H1 (cell line): ENCODE measurements at regions not wholly inside any gene's neighbourhood (a gene's known extent, or its start where the extent isn't known, plus 50 kb on each side); places are given as distances from the start of the nearest gene placed in this dataset.
"Not testable (repeated sequence)": the region's sequence is repeated elsewhere in the genome, so short reads cannot be mapped to it uniquely, and the experiment has no call there.

Experiments used
- CTCF ChIA-PET: fragments of 300-600 bp; sonication (Branson Sonifier 250); formaldehyde crosslinking; loops from one replicate; lab custom pipeline; 2021; ENCODE audit not compliant: partially characterized antibody; lab: Charles Lee
- POLR2A ChIA-PET: fragments of 300-600 bp; sonication (Branson Sonifier 250); formaldehyde crosslinking; loops from one replicate; lab custom pipeline; 2021; ENCODE audit warnings: inconsistent platforms; ENCODE audit not compliant: partially characterized antibody; lab: Charles Lee
- DNase-seq, 2 experiments: peaks; one replicate each; pipeline versions ENCODE4 v3.0.0 to v3.0.0-alpha.2; 2010 to 2022; ENCODE audit warnings: low spot score in 2 of 2, low read depth in 1 of 2, mixed read lengths in 1 of 2
- FAIRE-seq: peaks from 2 replicates; lab custom pipeline; 2011; peaks lifted over from hg19 to GRCh38; lab: Jason Lieb, UNC
- H2AFZ ChIP-seq: 2 replicates; pipeline ENCODE4 v1.8.1; 2012; ENCODE audit warnings: low read length, inconsistent platforms
- H2AK5ac ChIP-seq: 2 replicates; pipeline ENCODE4 v1.6.1; 2013; ENCODE audit warnings: low read depth, low read length
- H2BK120ac ChIP-seq: replicated peaks from 2 replicates; pipeline ENCODE3; 2013; ENCODE audit warnings: low read depth, low read length, inconsistent platforms
- H2BK12ac ChIP-seq: 2 replicates; pipeline ENCODE4 v1.6.1; 2013; ENCODE audit warnings: low read depth, low read length
- H2BK15ac ChIP-seq: 2 replicates; pipeline ENCODE4 v1.6.1; 2013; ENCODE audit warnings: low read length
- H2BK20ac ChIP-seq: 2 replicates; pipeline ENCODE4 v1.6.1; 2013; ENCODE audit warnings: low read length
- H2BK5ac ChIP-seq: 2 replicates; pipeline ENCODE4 v1.6.1; 2013; ENCODE audit warnings: low read depth, low read length
- H3K14ac ChIP-seq: 2 replicates; pipeline ENCODE4 v1.6.1; 2013; ENCODE audit warnings: inconsistent platforms; ENCODE audit not compliant: insufficient read length
- H3K18ac ChIP-seq: 2 replicates; pipeline ENCODE4 v1.6.1; 2013; ENCODE audit warnings: low read length; ENCODE audit errors: extremely low read depth
- H3K23ac ChIP-seq: 2 replicates; pipeline ENCODE4 v1.6.1; 2013; ENCODE audit warnings: inconsistent platforms; ENCODE audit not compliant: insufficient read length
- H3K23me2 ChIP-seq: 2 replicates; pipeline ENCODE4 v1.6.1; 2013; ENCODE audit warnings: low read depth, low read length
- H3K27ac ChIP-seq: 2 replicates; pipeline ENCODE4 v1.6.1; 2011; ENCODE audit warnings: low read depth, low read length, inconsistent platforms
- H3K27me3 ChIP-seq, 4 experiments: replicated peaks in 1 of 4; 1 replicate in 1 of 4; 2 replicates in 3 of 4; pipeline versions ENCODE4 v1.6.1 to v1.8.1; 2011 to 2013; ENCODE audit warnings: low read length in 3 of 4, mild to moderate bottlenecking in 3 of 4, inconsistent platforms in 2 of 4, mixed read lengths in 2 of 4, moderate library complexity in 1 of 4; ENCODE audit not compliant: control insufficient read depth in 3 of 4, insufficient read depth in 3 of 4; ENCODE audit errors: extremely low read depth in 1 of 4
- H3K36me3 ChIP-seq, 4 experiments: 2 replicates each; pipeline versions ENCODE4 v1.6.1 to v1.8.1; 2011 to 2013; ENCODE audit warnings: mild to moderate bottlenecking in 4 of 4, low read length in 3 of 4, moderate library complexity in 2 of 4, control low read depth in 1 of 4, inconsistent platforms in 1 of 4; ENCODE audit not compliant: insufficient read depth in 4 of 4, control insufficient read depth in 2 of 4
- H3K4ac ChIP-seq: replicated peaks from 2 replicates; pipeline ENCODE3; 2013; ENCODE audit warnings: low read length, low read depth, mixed read lengths, inconsistent platforms; ENCODE audit not compliant: insufficient read length
- H3K4me1 ChIP-seq, 4 experiments: replicated peaks in 1 of 4; 1 replicate in 1 of 4; 2 replicates in 3 of 4; pipeline versions ENCODE4 v1.6.1 to v1.8.1; 2011 to 2013; ENCODE audit warnings: low read length in 3 of 4, inconsistent platforms in 2 of 4, mixed read lengths in 1 of 4; ENCODE audit not compliant: insufficient read depth in 4 of 4, control insufficient read depth in 3 of 4
- H3K4me2 ChIP-seq, 2 experiments: 2 replicates each; pipeline versions ENCODE4 v1.6.1 to v1.8.1; 2011 to 2013; ENCODE audit warnings: low read depth in 2 of 2, low read length in 2 of 2, control low read depth in 1 of 2, inconsistent platforms in 1 of 2, mild to moderate bottlenecking in 1 of 2; ENCODE audit not compliant: insufficient read depth in 1 of 2
- H3K4me3 ChIP-seq, 4 experiments: fragments of 200-600, 300-600 bp in 1 of 4; sonication (generic), shearing (Covaris generic), sonication (Bioruptor Twin) in 1 of 4; 2 replicates each; pipeline versions ENCODE4 v1.5.1 to v1.8.1; 2011 to 2016; ENCODE audit warnings: low read length in 4 of 4, low read depth in 3 of 4, control low read depth in 2 of 4, inconsistent platforms in 2 of 4, mild to moderate bottlenecking in 2 of 4, mixed read lengths in 1 of 4, moderate library complexity in 1 of 4; ENCODE audit not compliant: insufficient read depth in 2 of 4; ENCODE audit errors: extremely low read depth in 1 of 4
- H3K56ac ChIP-seq: replicated peaks from 2 replicates; pipeline ENCODE3; 2013; ENCODE audit warnings: low read depth, mild to moderate bottlenecking, mixed read lengths, low read length, inconsistent platforms; ENCODE audit not compliant: insufficient read length
- H3K79me1 ChIP-seq: 2 replicates; pipeline ENCODE4 v1.6.1; 2013; ENCODE audit warnings: low read depth, low read length, control low read depth
- H3K79me2 ChIP-seq, 2 experiments: 2 replicates each; pipeline versions ENCODE4 v1.6.1 to v1.8.1; 2012 to 2013; ENCODE audit warnings: low read length in 2 of 2, mild to moderate bottlenecking in 2 of 2, inconsistent platforms in 1 of 2; ENCODE audit not compliant: insufficient read depth in 2 of 2, control insufficient read depth in 1 of 2
- H3K9ac ChIP-seq, 4 experiments: replicated peaks in 1 of 4; 1 replicate in 1 of 4; 2 replicates in 3 of 4; pipeline versions ENCODE4 v1.6.1 to v1.8.1; 2011 to 2013; ENCODE audit warnings: low read depth in 3 of 4, low read length in 3 of 4, control low read depth in 2 of 4, mild to moderate bottlenecking in 2 of 4, moderate library complexity in 2 of 4, inconsistent platforms in 1 of 4; ENCODE audit errors: extremely low read depth in 1 of 4
- H3K9me3 ChIP-seq, 2 experiments: 2 replicates each; pipeline versions ENCODE4 v1.6.1 to v1.8.1; 2012 to 2013; ENCODE audit warnings: mild to moderate bottlenecking in 2 of 2, moderate library complexity in 2 of 2, control low read depth in 1 of 2, inconsistent platforms in 1 of 2, low read depth in 1 of 2, low read length in 1 of 2, mixed read lengths in 1 of 2; ENCODE audit not compliant: insufficient read depth in 2 of 2
- H4K20me1 ChIP-seq, 2 experiments: replicated peaks in 1 of 2; 2 replicates each; pipeline versions ENCODE3 to v1.8.1; 2011 to 2013; ENCODE audit warnings: inconsistent platforms in 2 of 2, low read length in 2 of 2, mild to moderate bottlenecking in 1 of 2; ENCODE audit not compliant: insufficient read depth in 2 of 2, control insufficient read depth in 1 of 2
- H4K5ac ChIP-seq: 2 replicates; pipeline ENCODE4 v1.6.1; 2013; ENCODE audit warnings: low read length, low read depth, mixed read lengths, inconsistent platforms; ENCODE audit not compliant: insufficient read length
- H4K8ac ChIP-seq: 2 replicates; pipeline ENCODE4 v1.8.0; 2013; ENCODE audit warnings: mild to moderate bottlenecking, moderate library complexity, low read length, inconsistent platforms; ENCODE audit not compliant: insufficient read depth; ENCODE audit errors: extremely low read depth
- H4K91ac ChIP-seq: replicated peaks from 2 replicates; pipeline ENCODE3; 2013; ENCODE audit warnings: low read length, mixed read lengths, inconsistent platforms; ENCODE audit not compliant: insufficient read length
- TAF1 ChIP-seq: IDR thresholded peaks from 2 replicates; pipeline ENCODE4 v1.6.1; 2011; ENCODE audit warnings: mild to moderate bottlenecking, low read depth, low read length
- TEAD4 ChIP-seq: IDR thresholded peaks from 2 replicates; pipeline ENCODE4 v1.6.1; 2012; ENCODE audit warnings: low read depth, low read length, inconsistent platforms, mixed read lengths
- WGBS, 2 experiments: shearing (Covaris generic) in 1 of 2; methylation state at CpG; one replicate each; pipeline versions ENCODE4 v1.1.6 to v1.1.7; 2013 to 2015; ENCODE audit warnings: low lambda C conversion rate in 2 of 2, mixed read lengths in 2 of 2, inconsistent platforms in 1 of 2, low coverage in 1 of 2, missing lambda C conversion rate in 1 of 2; ENCODE audit not compliant: insufficient replicate concordance in 2 of 2, insufficient coverage in 1 of 2, insufficient read length in 1 of 2; ENCODE audit errors: extremely low coverage in 1 of 2, missing lambda C conversion rate in 1 of 2; 5-methylcytosine and 5-hydroxymethylcytosine counted together

DNA sequence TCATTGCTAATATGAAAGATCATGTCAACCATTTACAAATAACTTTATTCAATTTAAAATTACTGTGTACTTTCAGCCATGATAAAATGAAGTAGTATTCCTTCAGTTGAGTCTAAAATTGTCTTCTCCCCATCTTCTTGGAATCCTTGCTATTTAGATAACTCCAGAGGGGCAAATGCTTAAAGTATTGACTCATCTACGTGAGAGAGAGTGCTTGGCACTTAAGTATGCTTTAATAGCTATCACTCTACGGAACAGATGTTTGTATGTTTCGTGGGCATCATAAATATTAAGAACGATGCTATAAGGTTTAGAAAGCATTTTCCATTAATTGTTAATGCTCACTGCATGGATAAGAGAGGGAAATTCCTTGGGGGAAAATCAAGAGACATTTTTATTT is 69.3 kb upstream of the MED13 start:
- no peak overlapping the region for H4K91ac ChIP-seq
- no peak overlapping the region for H2AK5ac ChIP-seq
- no peaks in the 10 kb centered on the region for H3K27me3 ChIP-seq
- no peak overlapping the region for H3K4me3 ChIP-seq
- FAIRE-seq = no peak
- no peak overlapping the region for H2BK120ac ChIP-seq
- H3K4me1 ChIP-seq = no peaks in the 10 kb centered on the region; a peak in 3 of 7 replicates
- ChIA-PET POLR2A (no interaction called here), CTCF (interaction anchor here (0.5 to 1.6 kb wide), 3 partner anchors 25 to 1350 kb away, joined by 3 to 5 read pairs (median 3); no protein-coding TSS in a partner anchor)
- no peak overlapping the region for H3K9ac ChIP-seq
- H3K23me2 ChIP-seq = no peaks in the 10 kb centered on the region
- no peaks in the 10 kb centered on the region; a peak in 1 of 4 replicates for H3K9me3 ChIP-seq
- H4K5ac ChIP-seq = no peak overlapping the region
- no peaks in the 10 kb centered on the region for H3K36me3 ChIP-seq
- DNase-seq = no peak
- H3K23ac ChIP-seq = no peak overlapping the region
- H3K27ac ChIP-seq = no peak overlapping the region
- no peak overlapping the region for H3K56ac ChIP-seq
- no peak overlapping the region for H4K8ac ChIP-seq
- H2BK15ac ChIP-seq = no peak overlapping the region
- TF ChIP-seq TAF1 (no peak), TEAD4 (no peak)
- H3K4ac ChIP-seq = no peak overlapping the region
- H2BK5ac ChIP-seq = no peak overlapping the region
- H3K14ac ChIP-seq = no peak overlapping the region
- H4K20me1 ChIP-seq = no peaks in the 10 kb centered on the region
- H2BK20ac ChIP-seq = no peak overlapping the region
- H3K4me2 ChIP-seq = no peak overlapping the region
- H3K79me1 ChIP-seq = no peaks in the 10 kb centered on the region
- H2AFZ ChIP-seq = no peak overlapping the region
- WGBS, 2 experiments = 87% methylated on average over 4 of the region's 4 CpGs; no CpG with 5 or more reads in 1 of the 2 experiments
- H3K18ac ChIP-seq = no peak overlapping the region
- H2BK12ac ChIP-seq = no peak overlapping the region
- no peaks in the 10 kb centered on the region for H3K79me2 ChIP-seq

DNA sequence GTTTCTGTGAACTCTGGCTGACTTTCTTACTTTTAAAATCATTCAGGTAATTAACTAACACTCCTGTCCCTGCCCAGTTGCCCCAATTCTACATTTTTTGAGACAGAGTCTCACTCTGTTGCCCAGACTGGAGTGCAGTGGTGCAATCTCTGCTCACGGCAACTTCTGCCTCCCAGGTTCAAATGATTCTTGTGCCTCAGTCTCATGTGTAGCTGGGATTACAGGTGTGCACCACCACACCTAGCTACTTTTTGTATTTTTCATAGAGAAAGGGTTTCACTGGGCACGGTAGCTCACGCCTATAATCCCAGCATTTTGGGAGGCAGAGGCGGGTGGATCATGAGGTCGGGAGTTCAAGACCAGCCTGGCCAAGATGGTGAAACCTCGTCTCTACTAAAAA is 66.2 kb upstream of the MED13 start:
- FAIRE-seq, H4K91ac ChIP-seq, POLR2A ChIA-PET: not testable (repeated sequence)

More for the DNA sequence above, 66.2 kb upstream of the MED13 start:
- H2AK5ac ChIP-seq, H3K23me2 ChIP-seq, H3K4me1 ChIP-seq, H2BK12ac ChIP-seq, H3K79me1 ChIP-seq, DNase-seq, H3K79me2 ChIP-seq, H3K4ac ChIP-seq, H4K8ac ChIP-seq, H3K23ac ChIP-seq, H3K27ac ChIP-seq, H2BK15ac ChIP-seq, H3K18ac ChIP-seq, H3K27me3 ChIP-seq, H3K9me3 ChIP-seq, H3K4me2 ChIP-seq, H3K56ac ChIP-seq, CTCF ChIA-PET, H2BK5ac ChIP-seq, H4K20me1 ChIP-seq, H3K9ac ChIP-seq, H3K4me3 ChIP-seq, H2AFZ ChIP-seq, H4K5ac ChIP-seq, H2BK120ac ChIP-seq, H3K36me3 ChIP-seq, H2BK20ac ChIP-seq: not testable (repeated sequence)
- peak overlapping the region; percentile 61 for H3K14ac ChIP-seq
- WGBS, 2 experiments = 88% methylated on average over 6 of the region's 6 CpGs; no CpG with 5 or more reads in 1 of the 2 experiments
